GM12875 (cell line): ENCODE measurements at regions not wholly inside any gene's neighbourhood (a gene's known extent, or its start where the extent isn't known, plus 50 kb on each side); places are given as distances from the start of the nearest gene placed in this dataset.

Experiments used
- H3K4me3 ChIP-seq: one replicate; pipeline ENCODE4 v1.5.1; 2011; ENCODE audit warnings: low read depth, low read length, control low read depth
- CTCF ChIP-seq: IDR thresholded peaks from 2 replicates; pipeline ENCODE4 v1.5.1; 2011; ENCODE audit warnings: low read depth, mild to moderate bottlenecking, control low read depth, inconsistent platforms, low read length, moderate library complexity, borderline replicate concordance; ENCODE audit not compliant: insufficient read depth

GRCh38 chr21:36565540-36565939 lies 85.6 kb upstream of the CLDN14 start:
- TF ChIP-seq CTCF = no peak
- no peak overlapping the region for H3K4me3 ChIP-seq

- H3K4me3 ChIP-seq = no peak overlapping the region
- no peak for TF ChIP-seq CTCF
These were observed 86.7 kb upstream of the CLDN14 start for GRCh38 chr21:36566644-36567043.

- H3K4me3 ChIP-seq = no peak overlapping the region
- TF ChIP-seq CTCF = no peak
These were observed 87.4 kb upstream of the CLDN14 start for GRCh38 chr21:36567216-36567885.

GRCh38 chr21:36569511-36569910 lies 89.6 kb upstream of the CLDN14 start:
- no peak for TF ChIP-seq CTCF
- no peak overlapping the region for H3K4me3 ChIP-seq

GRCh38 chr21:36571556-36571955 lies 91.6 kb upstream of the CLDN14 start:
- H3K4me3 ChIP-seq = no peak overlapping the region
- no peak for TF ChIP-seq CTCF

- no peak for TF ChIP-seq CTCF
- no peak overlapping the region for H3K4me3 ChIP-seq
These were observed 92.1 kb upstream of the CLDN14 start for GRCh38 chr21:36572039-36572438.

- no peak overlapping the region for H3K4me3 ChIP-seq
- TF ChIP-seq CTCF = no peak
These were observed 95.4 kb upstream of the CLDN14 start for GRCh38 chr21:36575306-36575705.
